Neural crest cell (in vitro differentiated cells): ENCODE measurements at regions not wholly inside any gene's neighbourhood (a gene's known extent, or its start where the extent isn't known, plus 50 kb on each side); places are given as distances from the start of the nearest gene placed in this dataset.

ENCODE experiments used
- DNase-seq: peaks from one replicate; pipeline ENCODE4 v3.0.0; 2021; ENCODE audit warnings: low read depth, mixed read lengths, low spot score
- H3K27ac Mint-ChIP-seq: one replicate; pipeline ENCODE4 v1.8.0; 2021; ENCODE audit warnings: mild to moderate bottlenecking, mixed read lengths; ENCODE audit not compliant: unreplicated experiment
- H3K27me3 Mint-ChIP-seq: 2 replicates; pipeline ENCODE4 v1.8.0; 2021; ENCODE audit warnings: low read depth, mild to moderate bottlenecking, mixed read lengths
- H3K36me3 Mint-ChIP-seq: 2 replicates; pipeline ENCODE4 v1.8.0; 2021; ENCODE audit warnings: low read depth, mild to moderate bottlenecking, mixed read lengths
- H3K4me1 Mint-ChIP-seq: 2 replicates; pipeline ENCODE4 v1.8.0; 2021; ENCODE audit warnings: mixed read lengths
- H3K4me3 Mint-ChIP-seq: one replicate; pipeline ENCODE4 v1.8.0; 2021; ENCODE audit warnings: mild to moderate bottlenecking, mixed read lengths
- H3K9me3 Mint-ChIP-seq: 2 replicates; pipeline ENCODE4 v1.8.0; 2021; ENCODE audit warnings: mixed read lengths
- CTCF ChIP-seq: fragments of 200-600 bp; sonication (generic); conservative IDR thresholded peaks from 2 replicates; pipeline ENCODE4 v1.5.0; 2021; ENCODE audit warnings: antibody characterized with exemption, mild to moderate bottlenecking

GRCh38 chr13:34793301-34793700, 148.8 kb upstream of the NBEA start:
- H3K27ac Mint-ChIP-seq = no peak overlapping the region
- no peak for DNase-seq
- H3K27me3 Mint-ChIP-seq = no peaks in the 10 kb centered on the region
- H3K4me3 Mint-ChIP-seq = no peak overlapping the region
- H3K4me1 Mint-ChIP-seq = no peaks in the 10 kb centered on the region
- peaks cover 2% of the 10 kb centered on the region for H3K36me3 Mint-ChIP-seq
- H3K9me3 Mint-ChIP-seq = peaks cover 9% of the 10 kb centered on the region
- TF ChIP-seq CTCF = no peak

GRCh38 chr13:34803756-34804155, 138.3 kb upstream of the NBEA start:
- H3K4me1 Mint-ChIP-seq = no peaks in the 10 kb centered on the region

GRCh38 chr13:34805347-34805746, 136.7 kb upstream of the NBEA start:
- no peak for TF ChIP-seq CTCF
- H3K4me3 Mint-ChIP-seq = no peak overlapping the region
- H3K27ac Mint-ChIP-seq = no peak overlapping the region
- DNase-seq = no peak
- no peaks in the 10 kb centered on the region for H3K4me1 Mint-ChIP-seq
- H3K27me3 Mint-ChIP-seq = no peaks in the 10 kb centered on the region
- H3K36me3 Mint-ChIP-seq = no peaks in the 10 kb centered on the region
- no peaks in the 10 kb centered on the region for H3K9me3 Mint-ChIP-seq

More at GRCh38 chr13:34803756-34804155, 138.3 kb upstream of the NBEA start:
- Mint-ChIP-seq H3K27ac (no peak overlapping the region), H3K27me3 (no peaks in the 10 kb centered on the region), H3K4me3 (no peak overlapping the region), H3K9me3 (no peaks in the 10 kb centered on the region), H3K36me3 (no peaks in the 10 kb centered on the region)
- TF ChIP-seq CTCF = no peak
- no peak for DNase-seq

GRCh38 chr13:34808649-34809048, 133.4 kb upstream of the NBEA start:
- TF ChIP-seq CTCF = no peak
- no peaks in the 10 kb centered on the region for H3K27me3 Mint-ChIP-seq
- H3K27ac Mint-ChIP-seq = no peak overlapping the region
- DNase-seq = no peak
- H3K36me3 Mint-ChIP-seq = peaks cover 6% of the 10 kb centered on the region
- no peak overlapping the region for H3K4me3 Mint-ChIP-seq
- peaks cover 15% of the 10 kb centered on the region for H3K9me3 Mint-ChIP-seq
- H3K4me1 Mint-ChIP-seq = no peaks in the 10 kb centered on the region

GRCh38 chr13:34810996-34811395, 131.1 kb upstream of the NBEA start:
- Mint-ChIP-seq H3K9me3 (peaks cover 15% of the 10 kb centered on the region), H3K4me1 (peaks cover 7% of the 10 kb centered on the region), H3K27me3 (no peaks in the 10 kb centered on the region), H3K36me3 (peaks cover 6% of the 10 kb centered on the region), H3K27ac (no peak overlapping the region), H3K4me3 (no peak overlapping the region)
- DNase-seq = no peak
- no peak for TF ChIP-seq CTCF

GRCh38 chr13:34815526-34815925, 126.5 kb upstream of the NBEA start:
- H3K4me3 Mint-ChIP-seq = no peak overlapping the region
- H3K4me1 Mint-ChIP-seq = peaks cover 22% of the 10 kb centered on the region
- peaks cover 15% of the 10 kb centered on the region for H3K9me3 Mint-ChIP-seq
- peaks cover 9% of the 10 kb centered on the region for H3K36me3 Mint-ChIP-seq
- TF ChIP-seq CTCF = no peak
- H3K27me3 Mint-ChIP-seq = no peaks in the 10 kb centered on the region
- no peak overlapping the region for H3K27ac Mint-ChIP-seq
- DNase-seq = no peak
